HCT116 (cell line): ENCODE measurements at regions not wholly inside any gene's neighbourhood (a gene's known extent, or its start where the extent isn't known, plus 50 kb on each side); places are given as distances from the start of the nearest gene placed in this dataset.
"Not testable (repeated sequence)": the region's sequence is repeated elsewhere in the genome, so short reads cannot be mapped to it uniquely, and the experiment has no call there.

Experiments used
- ATAC-seq: fragments of 200-7000 bp; cut with Tn5 transposase; 2 replicates; pipeline ENCODE4 v1.9.1; 2020; ENCODE audit warnings: mild to moderate bottlenecking, moderate library complexity
- BruUV-seq: library from RNA; stranded (reverse); fragments of 400-500 nt; replicated peaks from 2 replicates; lab custom pipeline; 2021; lab: Mats Ljungman, UMichigan
- CTCF ChIA-PET: fragments of 300-600 bp; sonication (Branson Sonifier 250); formaldehyde crosslinking; loops from one replicate; lab custom pipeline; 2021; ENCODE audit warnings: antibody characterized with exemption; lab: Charles Lee
- POLR2A ChIA-PET: fragments of 300-600, 350-600 bp; sonication (Branson Sonifier 250); formaldehyde crosslinking; loops from one replicate; lab custom pipeline; 2021; ENCODE audit warnings: antibody characterized with exemption; lab: Charles Lee
- RAD21 ChIA-PET, 2 experiments: fragments of 300-600 bp; sonication (Branson Sonifier 250); formaldehyde crosslinking; loops; one replicate each; lab custom pipeline; 2023; ENCODE audit warnings: low total read pairs in 2 of 2; ENCODE audit not compliant: uncharacterized antibody in 2 of 2, unreplicated experiment in 2 of 2, low non-redundant PET in 1 of 2; lab: Charles Lee
- DNase-seq: peaks from one replicate; pipeline ENCODE4 v3.0.0-alpha.2; 2010; ENCODE audit warnings: low read depth, low spot score
- H2AFZ ChIP-seq: fragments of 200-600 bp; shearing (Covaris generic), sonication (generic); 2 replicates; pipeline ENCODE4 v1.6.1; 2017; ENCODE audit warnings: low read depth, mixed run types, mixed read lengths, antibody characterized with exemption, low read length; ENCODE audit not compliant: poor library complexity, severe bottlenecking
- H3K27ac ChIP-seq: 2 replicates; pipeline ENCODE4 v1.5.1; 2012; ENCODE audit warnings: low read depth, low read length
- H3K27me3 ChIP-seq: fragments of 200-600 bp; sonication (generic); 2 replicates; pipeline ENCODE4 v1.6.1; 2016; ENCODE audit warnings: mixed run types, low read length, mixed read lengths; ENCODE audit not compliant: insufficient read depth
- H3K36me3 ChIP-seq, 2 experiments: fragments of 200-500 bp in 1 of 2; fragments of 200-600 bp in 1 of 2; sonication (Bioruptor generic) in 1 of 2; sonication (generic) in 1 of 2; 2 replicates each; pipeline versions ENCODE4 v1.5.1 to v1.6.1; 2014 to 2016; ENCODE audit warnings: low read length in 2 of 2, inconsistent platforms in 1 of 2, mixed read lengths in 1 of 2, mixed run types in 1 of 2; ENCODE audit not compliant: insufficient read depth in 2 of 2, control insufficient read depth in 1 of 2
- H3K4me1 ChIP-seq, 2 experiments: fragments of 200-600 bp in 1 of 2; sonication (generic) in 1 of 2; 2 replicates each; pipeline versions ENCODE4 v1.5.1 to v1.6.1; 2012 to 2017; ENCODE audit warnings: low read length in 2 of 2, inconsistent platforms in 1 of 2, mild to moderate bottlenecking in 1 of 2, mixed read lengths in 1 of 2, mixed run types in 1 of 2, moderate library complexity in 1 of 2; ENCODE audit not compliant: insufficient read depth in 2 of 2, control insufficient read depth in 1 of 2
- H3K4me2 ChIP-seq: fragments of 200-600 bp; sonication (generic); 2 replicates; pipeline ENCODE4 v1.6.1; 2017; ENCODE audit warnings: mixed run types, low read length, mixed read lengths
- H3K4me3 ChIP-seq, 2 experiments: fragments of 200-600 bp in 1 of 2; sonication (generic) in 1 of 2; replicated peaks in 1 of 2; 2 replicates each; pipeline ENCODE4 v1.5.1; 2011 to 2016; ENCODE audit warnings: low read length in 2 of 2, control low read depth in 1 of 2, low read depth in 1 of 2, mild to moderate bottlenecking in 1 of 2, mixed read lengths in 1 of 2, mixed run types in 1 of 2
- H3K79me2 ChIP-seq: fragments of 200-600 bp; sonication (generic); 2 replicates; pipeline ENCODE4 v1.6.1; 2017; ENCODE audit warnings: mild to moderate bottlenecking, mixed run types, low read length, moderate library complexity, mixed read lengths; ENCODE audit not compliant: insufficient read depth
- H3K9ac ChIP-seq: fragments of 200-600 bp; sonication (generic); 2 replicates; pipeline ENCODE4 v1.6.1; 2016; ENCODE audit warnings: low read length, mixed read lengths
- H3K9me2 ChIP-seq: fragments of 200-600 bp; sonication (generic), shearing (Covaris generic); 2 replicates; pipeline ENCODE4 v1.6.1; 2017; ENCODE audit warnings: mixed run types, mild to moderate bottlenecking, moderate library complexity; ENCODE audit not compliant: insufficient read depth
- H3K9me3 ChIP-seq, 2 experiments: fragments of 200-500 bp in 1 of 2; fragments of 200-600 bp in 1 of 2; sonication (Bioruptor generic) in 1 of 2; sonication (generic) in 1 of 2; 2 replicates each; pipeline ENCODE4 v1.6.1; 2014 to 2017; ENCODE audit warnings: low read length in 2 of 2, mixed read lengths in 2 of 2, inconsistent platforms in 1 of 2, low read depth in 1 of 2, mild to moderate bottlenecking in 1 of 2, mixed run types in 1 of 2, moderate library complexity in 1 of 2; ENCODE audit not compliant: control insufficient read depth in 1 of 2, insufficient read depth in 1 of 2
- H4K20me1 ChIP-seq: fragments of 200-600 bp; sonication (generic), shearing (Covaris generic); 2 replicates; pipeline ENCODE4 v1.6.1; 2017; ENCODE audit warnings: mixed run types, mild to moderate bottlenecking, moderate library complexity; ENCODE audit not compliant: insufficient read depth
- CBX3 ChIP-seq: IDR thresholded peaks from 2 replicates; pipeline ENCODE4 v1.6.1; 2012; ENCODE audit warnings: low read depth
- EZH2 ChIP-seq: fragments of 200-600 bp; sonication (generic); IDR thresholded peaks from 2 replicates; pipeline ENCODE4 v1.6.1; 2017; ENCODE audit warnings: antibody characterized with exemption, mixed run types
- EZH2phosphoT487 ChIP-seq: fragments of 200-600 bp; IDR thresholded peaks from 2 replicates; pipeline ENCODE4 v1.6.1; 2018; ENCODE audit warnings: antibody characterized with exemption, borderline replicate concordance
- FOSL1 ChIP-seq: IDR thresholded peaks from 2 replicates; pipeline ENCODE4 v1.6.1; 2012; ENCODE audit warnings: low read depth
- JUND ChIP-seq: IDR thresholded peaks from 2 replicates; pipeline ENCODE4 v1.6.1; 2012
- POLR2A ChIP-seq: IDR thresholded peaks from 2 replicates; pipeline ENCODE4 v1.7.0; 2011; ENCODE audit warnings: borderline replicate concordance; ENCODE audit not compliant: insufficient read depth, insufficient read length; ENCODE audit errors: extremely low read depth
- RAD21 ChIP-seq: IDR thresholded peaks from 2 replicates; pipeline ENCODE4 v1.6.1; 2012; ENCODE audit warnings: low read depth, mild to moderate bottlenecking
- SIN3A ChIP-seq: IDR thresholded peaks from 2 replicates; pipeline ENCODE4 v1.6.1; 2012; ENCODE audit warnings: low read depth
- SRF ChIP-seq: IDR thresholded peaks from 2 replicates; pipeline ENCODE4 v1.6.1; 2012; ENCODE audit warnings: low read depth
- ZFX ChIP-seq: fragments of 450-650 bp; IDR thresholded peaks from 2 replicates; pipeline ENCODE4 v1.6.1; 2017
- intact Hi-C: fragments of 100-400 bp; cut with micrococcal nuclease; formaldehyde crosslinking; loops from 2 replicates; pipeline ENCODE4 v1.10.0; 2022
- TF ChIP-seq, protein P1 (sequence below), 3 experiments: fragments of 200-600 bp in 1 of 3; sonication (generic) in 1 of 3; IDR thresholded peaks in 2 of 3; conservative IDR thresholded peaks in 1 of 3; 2 replicates each; pipeline ENCODE4 v1.5.1; 2012 to 2017; ENCODE audit warnings: low read depth in 2 of 3, low read length in 2 of 3, antibody characterized with exemption in 1 of 3, borderline replicate concordance in 1 of 3, control low read depth in 1 of 3, mild to moderate bottlenecking in 1 of 3, mixed read lengths in 1 of 3, mixed run types in 1 of 3, moderate library complexity in 1 of 3; ENCODE audit not compliant: insufficient read depth in 1 of 3
- TF ChIP-seq, protein P2 (sequence below): IDR thresholded peaks from 2 replicates; pipeline ENCODE4 v1.6.1; 2012; ENCODE audit warnings: low read depth
- TF ChIP-seq, protein P3 (sequence below): IDR thresholded peaks from 2 replicates; pipeline ENCODE4 v1.6.1; 2011; ENCODE audit warnings: mild to moderate bottlenecking, low read length, moderate library complexity; ENCODE audit not compliant: insufficient replicate concordance; ENCODE audit errors: extremely low read depth
- TF ChIP-seq, protein P4 (sequence below): IDR thresholded peaks from 2 replicates; pipeline ENCODE4 v1.6.1; 2012

DNA sequence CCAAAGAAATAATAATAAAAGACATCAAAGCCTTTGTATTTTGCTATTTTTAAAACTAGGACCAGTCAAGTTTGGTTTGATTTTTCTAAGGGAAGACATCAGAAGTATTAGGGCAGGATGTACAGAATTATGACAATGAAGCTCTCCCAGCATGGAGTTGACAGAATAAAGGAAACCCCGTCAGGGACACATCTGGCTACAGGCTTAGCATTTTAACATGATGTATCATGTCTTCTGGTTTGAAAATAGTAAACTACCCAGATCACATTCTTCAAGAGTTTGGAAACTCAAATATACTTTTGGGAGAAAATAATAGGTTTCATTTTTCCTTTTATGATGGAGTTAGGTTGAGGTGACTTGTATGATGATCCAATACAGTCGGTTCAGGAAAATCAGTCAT lies 552.0 kb upstream of the CDH2 start:
- H3K27me3 ChIP-seq: no peaks in the 10 kb centered on the region
- no TSS peak for BruUV-seq
- H3K4me2 ChIP-seq: no peak overlapping the region
- ChIA-PET RAD21 (no interaction called here), CTCF (no interaction called here), POLR2A (no interaction called here)
- H2AFZ ChIP-seq: no peak overlapping the region
- ATAC-seq (no peak), DNase-seq (no peak)
- H3K27ac ChIP-seq: no peak overlapping the region
- H4K20me1 ChIP-seq: no peaks in the 10 kb centered on the region
- H3K79me2 ChIP-seq: no peaks in the 10 kb centered on the region
- no peak overlapping the region for H3K9ac ChIP-seq
- H3K4me3 ChIP-seq: no peak overlapping the region
- H3K36me3 ChIP-seq: no peaks in the 10 kb centered on the region
- intact Hi-C loops: no loop called here
- TF ChIP-seq, protein P1, sequence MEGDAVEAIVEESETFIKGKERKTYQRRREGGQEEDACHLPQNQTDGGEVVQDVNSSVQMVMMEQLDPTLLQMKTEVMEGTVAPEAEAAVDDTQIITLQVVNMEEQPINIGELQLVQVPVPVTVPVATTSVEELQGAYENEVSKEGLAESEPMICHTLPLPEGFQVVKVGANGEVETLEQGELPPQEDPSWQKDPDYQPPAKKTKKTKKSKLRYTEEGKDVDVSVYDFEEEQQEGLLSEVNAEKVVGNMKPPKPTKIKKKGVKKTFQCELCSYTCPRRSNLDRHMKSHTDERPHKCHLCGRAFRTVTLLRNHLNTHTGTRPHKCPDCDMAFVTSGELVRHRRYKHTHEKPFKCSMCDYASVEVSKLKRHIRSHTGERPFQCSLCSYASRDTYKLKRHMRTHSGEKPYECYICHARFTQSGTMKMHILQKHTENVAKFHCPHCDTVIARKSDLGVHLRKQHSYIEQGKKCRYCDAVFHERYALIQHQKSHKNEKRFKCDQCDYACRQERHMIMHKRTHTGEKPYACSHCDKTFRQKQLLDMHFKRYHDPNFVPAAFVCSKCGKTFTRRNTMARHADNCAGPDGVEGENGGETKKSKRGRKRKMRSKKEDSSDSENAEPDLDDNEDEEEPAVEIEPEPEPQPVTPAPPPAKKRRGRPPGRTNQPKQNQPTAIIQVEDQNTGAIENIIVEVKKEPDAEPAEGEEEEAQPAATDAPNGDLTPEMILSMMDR (IDR thresholded peaks at IDR 0.05 in 2 of 3, conservative IDR thresholded peaks at IDR 0.05 in 1 of 3; ENCODE audit: borderline replicate concordance in 1 of 3, insufficient read depth in 1 of 3, low read depth in 2 of 3, low read length in 2 of 3): no peak
- TF ChIP-seq SIN3A (no peak), EZH2phosphoT487 (no peak), POLR2A (no peak), EZH2 (no peak), SRF (no peak), ZFX (no peak), JUND (no peak), FOSL1 (no peak), CBX3 (no peak), RAD21 (no peak)
- TF ChIP-seq, protein P2, sequence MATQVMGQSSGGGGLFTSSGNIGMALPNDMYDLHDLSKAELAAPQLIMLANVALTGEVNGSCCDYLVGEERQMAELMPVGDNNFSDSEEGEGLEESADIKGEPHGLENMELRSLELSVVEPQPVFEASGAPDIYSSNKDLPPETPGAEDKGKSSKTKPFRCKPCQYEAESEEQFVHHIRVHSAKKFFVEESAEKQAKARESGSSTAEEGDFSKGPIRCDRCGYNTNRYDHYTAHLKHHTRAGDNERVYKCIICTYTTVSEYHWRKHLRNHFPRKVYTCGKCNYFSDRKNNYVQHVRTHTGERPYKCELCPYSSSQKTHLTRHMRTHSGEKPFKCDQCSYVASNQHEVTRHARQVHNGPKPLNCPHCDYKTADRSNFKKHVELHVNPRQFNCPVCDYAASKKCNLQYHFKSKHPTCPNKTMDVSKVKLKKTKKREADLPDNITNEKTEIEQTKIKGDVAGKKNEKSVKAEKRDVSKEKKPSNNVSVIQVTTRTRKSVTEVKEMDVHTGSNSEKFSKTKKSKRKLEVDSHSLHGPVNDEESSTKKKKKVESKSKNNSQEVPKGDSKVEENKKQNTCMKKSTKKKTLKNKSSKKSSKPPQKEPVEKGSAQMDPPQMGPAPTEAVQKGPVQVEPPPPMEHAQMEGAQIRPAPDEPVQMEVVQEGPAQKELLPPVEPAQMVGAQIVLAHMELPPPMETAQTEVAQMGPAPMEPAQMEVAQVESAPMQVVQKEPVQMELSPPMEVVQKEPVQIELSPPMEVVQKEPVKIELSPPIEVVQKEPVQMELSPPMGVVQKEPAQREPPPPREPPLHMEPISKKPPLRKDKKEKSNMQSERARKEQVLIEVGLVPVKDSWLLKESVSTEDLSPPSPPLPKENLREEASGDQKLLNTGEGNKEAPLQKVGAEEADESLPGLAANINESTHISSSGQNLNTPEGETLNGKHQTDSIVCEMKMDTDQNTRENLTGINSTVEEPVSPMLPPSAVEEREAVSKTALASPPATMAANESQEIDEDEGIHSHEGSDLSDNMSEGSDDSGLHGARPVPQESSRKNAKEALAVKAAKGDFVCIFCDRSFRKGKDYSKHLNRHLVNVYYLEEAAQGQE: no peak
- TF ChIP-seq, protein P3, sequence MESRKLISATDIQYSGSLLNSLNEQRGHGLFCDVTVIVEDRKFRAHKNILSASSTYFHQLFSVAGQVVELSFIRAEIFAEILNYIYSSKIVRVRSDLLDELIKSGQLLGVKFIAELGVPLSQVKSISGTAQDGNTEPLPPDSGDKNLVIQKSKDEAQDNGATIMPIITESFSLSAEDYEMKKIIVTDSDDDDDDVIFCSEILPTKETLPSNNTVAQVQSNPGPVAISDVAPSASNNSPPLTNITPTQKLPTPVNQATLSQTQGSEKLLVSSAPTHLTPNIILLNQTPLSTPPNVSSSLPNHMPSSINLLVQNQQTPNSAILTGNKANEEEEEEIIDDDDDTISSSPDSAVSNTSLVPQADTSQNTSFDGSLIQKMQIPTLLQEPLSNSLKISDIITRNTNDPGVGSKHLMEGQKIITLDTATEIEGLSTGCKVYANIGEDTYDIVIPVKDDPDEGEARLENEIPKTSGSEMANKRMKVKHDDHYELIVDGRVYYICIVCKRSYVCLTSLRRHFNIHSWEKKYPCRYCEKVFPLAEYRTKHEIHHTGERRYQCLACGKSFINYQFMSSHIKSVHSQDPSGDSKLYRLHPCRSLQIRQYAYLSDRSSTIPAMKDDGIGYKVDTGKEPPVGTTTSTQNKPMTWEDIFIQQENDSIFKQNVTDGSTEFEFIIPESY: no peak
- TF ChIP-seq, protein P4, sequence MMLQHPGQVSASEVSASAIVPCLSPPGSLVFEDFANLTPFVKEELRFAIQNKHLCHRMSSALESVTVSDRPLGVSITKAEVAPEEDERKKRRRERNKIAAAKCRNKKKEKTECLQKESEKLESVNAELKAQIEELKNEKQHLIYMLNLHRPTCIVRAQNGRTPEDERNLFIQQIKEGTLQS: no peak
- no peaks in the 10 kb centered on the region for H3K9me2 ChIP-seq
- no peaks in the 10 kb centered on the region; a peak in 1 of 4 replicates for H3K9me3 ChIP-seq
- no peaks in the 10 kb centered on the region for H3K4me1 ChIP-seq

DNA sequence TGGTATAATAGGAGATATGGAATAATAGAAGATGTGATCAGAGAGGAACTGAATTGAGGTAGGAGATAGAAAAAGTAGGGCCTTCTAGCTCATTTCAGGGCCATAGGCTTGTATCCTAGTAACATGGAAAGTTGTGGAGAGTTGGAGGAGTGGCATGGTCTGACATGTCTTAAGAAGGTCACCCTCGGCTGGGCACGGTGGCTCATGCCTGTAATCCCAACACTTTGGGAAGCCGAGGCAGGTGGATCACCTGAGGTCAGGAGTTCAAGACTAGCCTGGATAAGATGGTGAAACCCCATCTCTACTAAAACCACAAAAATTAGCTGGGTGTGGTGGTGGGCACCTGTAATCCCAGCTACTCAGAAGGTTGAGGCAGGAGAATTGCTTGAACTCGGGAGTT lies 550.3 kb upstream of the CDH2 start:
- H3K9me2 ChIP-seq, H3K9ac ChIP-seq, H3K79me2 ChIP-seq, intact Hi-C loops, H3K27me3 ChIP-seq, H3K4me3 ChIP-seq, H3K4me1 ChIP-seq, H2AFZ ChIP-seq, H3K9me3 ChIP-seq, DNase-seq, CTCF ChIA-PET, POLR2A ChIA-PET, BruUV-seq, H3K36me3 ChIP-seq, H3K27ac ChIP-seq, H3K4me2 ChIP-seq, RAD21 ChIA-PET, ATAC-seq, H4K20me1 ChIP-seq: not testable (repeated sequence)
